Activated naive CD4-positive, alpha-beta T cell treated with anti-CD3 and anti-CD28 coated beads, Interleukin-2, amount 10 ng/mL, durations not matched to agents 7 days and 5 days (primary cell): ENCODE measurements at regions not wholly inside any gene's neighbourhood (a gene's known extent, or its start where the extent isn't known, plus 50 kb on each side); places are given as distances from the start of the nearest gene placed in this dataset.

Experiments used
- CTCF ChIA-PET: fragments of 350-600 bp; sonication (Branson Sonifier 250); formaldehyde crosslinking; loops from one replicate; lab custom pipeline; 2021; ENCODE audit warnings: antibody characterized with exemption; lab: Charles Lee
- DNase-seq: peaks from one replicate; pipeline ENCODE4 v3.0.0-alpha.2; 2020
- H3K27ac Mint-ChIP-seq: one replicate; pipeline ENCODE4 v1.8.0; 2021; ENCODE audit warnings: mild to moderate bottlenecking, moderate library complexity, mixed read lengths
- H3K27me3 Mint-ChIP-seq: one replicate; pipeline ENCODE4 v1.8.0; 2021; ENCODE audit warnings: mild to moderate bottlenecking, mixed read lengths
- H3K36me3 Mint-ChIP-seq: one replicate; pipeline ENCODE4 v1.8.0; 2021; ENCODE audit warnings: mixed read lengths
- H3K4me1 Mint-ChIP-seq: one replicate; pipeline ENCODE4 v1.8.0; 2021; ENCODE audit warnings: mixed read lengths
- H3K4me3 Mint-ChIP-seq: one replicate; pipeline ENCODE4 v1.8.0; 2021; ENCODE audit warnings: mild to moderate bottlenecking, moderate library complexity, mixed read lengths
- H3K9me3 Mint-ChIP-seq: one replicate; pipeline ENCODE4 v1.8.0; 2021; ENCODE audit warnings: mixed read lengths

DNA sequence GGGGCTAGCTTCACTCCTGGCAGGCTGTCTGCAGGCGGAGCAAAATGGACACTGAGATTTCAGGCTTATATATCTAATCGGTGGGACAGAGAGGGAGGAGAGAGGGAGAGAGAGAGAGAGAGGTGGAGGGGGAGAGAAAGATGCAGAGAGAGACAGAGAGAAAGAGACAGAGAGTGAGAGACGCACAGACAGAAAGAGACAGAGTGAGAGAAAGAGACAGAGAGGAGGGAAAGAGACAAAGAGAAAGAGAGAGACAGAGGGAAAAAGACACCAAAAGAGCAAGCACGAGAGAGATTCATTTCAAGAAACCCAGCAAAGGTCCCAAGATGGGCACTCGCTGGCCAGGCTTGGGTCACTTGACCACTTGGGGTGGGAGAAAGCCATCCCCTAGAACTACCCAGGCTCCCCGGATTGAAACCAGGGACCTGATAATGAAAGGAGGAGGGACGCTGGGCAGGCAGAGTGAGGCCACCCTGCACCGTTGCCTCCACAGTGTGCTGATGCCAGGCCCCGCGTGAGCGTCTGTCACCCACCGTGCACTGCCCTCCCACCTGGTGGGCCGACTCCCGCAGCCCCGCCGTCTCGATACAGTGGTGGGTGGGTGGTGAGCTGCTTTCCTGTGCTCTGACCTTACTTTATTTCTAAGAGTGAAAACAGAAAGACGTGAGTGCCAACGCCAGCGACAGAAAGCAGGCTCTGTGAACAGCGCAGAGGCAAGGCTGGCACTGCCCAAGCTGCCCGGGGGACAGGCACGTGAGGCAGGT, 67.9 kb upstream of the SLCO4A1 start:
- peaks cover 87% of the 10 kb centered on the region for H3K27me3 Mint-ChIP-seq
- H3K36me3 Mint-ChIP-seq: no peaks in the 10 kb centered on the region
- H3K27ac Mint-ChIP-seq: no peak overlapping the region
- CTCF ChIA-PET: no interaction called here
- H3K4me3 Mint-ChIP-seq: no peak overlapping the region
- DNase-seq: no peak
- H3K9me3 Mint-ChIP-seq: no peaks in the 10 kb centered on the region
- H3K4me1 Mint-ChIP-seq: peaks cover 3% of the 10 kb centered on the region

DNA sequence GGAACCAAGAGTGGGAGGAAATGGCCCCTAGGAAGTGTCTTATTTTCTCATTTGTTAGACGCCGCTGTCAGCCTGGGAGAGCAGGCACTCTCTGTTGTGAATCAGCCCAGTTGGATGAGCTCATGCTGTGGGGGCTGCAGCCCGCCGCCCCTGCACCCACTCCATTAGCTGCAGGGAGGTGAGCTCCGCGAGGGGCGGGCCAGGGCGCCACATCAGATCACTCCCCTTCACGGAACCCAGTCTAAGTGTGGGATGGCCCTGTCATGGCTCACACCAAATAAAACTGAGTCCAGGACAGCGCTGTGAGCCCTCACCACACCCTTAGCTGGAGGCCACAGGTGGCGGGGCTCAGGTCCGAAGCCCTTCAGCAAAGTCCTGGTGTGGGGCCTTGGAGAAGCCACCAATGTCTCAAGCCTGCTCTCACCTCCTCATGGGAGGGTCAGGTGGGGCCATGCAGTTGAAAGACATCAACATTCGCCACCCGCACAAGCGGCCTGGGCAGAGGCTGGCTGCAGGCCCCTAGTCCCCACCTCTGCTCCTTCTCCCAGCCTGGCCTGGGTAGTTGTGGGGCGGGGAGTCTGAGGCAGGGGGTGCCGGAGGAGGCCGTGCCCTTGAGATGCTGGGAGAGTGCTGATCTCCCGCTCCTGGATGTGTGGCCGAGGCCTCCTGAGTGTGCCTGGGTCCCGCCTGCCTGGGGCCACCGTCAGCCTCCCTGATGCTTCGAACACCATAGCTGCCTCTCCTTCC, 66.2 kb upstream of the SLCO4A1 start:
- Mint-ChIP-seq H3K27ac (no peak overlapping the region), H3K4me3 (no peak overlapping the region), H3K4me1 (peaks cover 2% of the 10 kb centered on the region), H3K27me3 (peaks cover 90% of the 10 kb centered on the region), H3K36me3 (no peaks in the 10 kb centered on the region), H3K9me3 (no peaks in the 10 kb centered on the region)
- DNase-seq: no peak
- CTCF ChIA-PET: no interaction called here

DNA sequence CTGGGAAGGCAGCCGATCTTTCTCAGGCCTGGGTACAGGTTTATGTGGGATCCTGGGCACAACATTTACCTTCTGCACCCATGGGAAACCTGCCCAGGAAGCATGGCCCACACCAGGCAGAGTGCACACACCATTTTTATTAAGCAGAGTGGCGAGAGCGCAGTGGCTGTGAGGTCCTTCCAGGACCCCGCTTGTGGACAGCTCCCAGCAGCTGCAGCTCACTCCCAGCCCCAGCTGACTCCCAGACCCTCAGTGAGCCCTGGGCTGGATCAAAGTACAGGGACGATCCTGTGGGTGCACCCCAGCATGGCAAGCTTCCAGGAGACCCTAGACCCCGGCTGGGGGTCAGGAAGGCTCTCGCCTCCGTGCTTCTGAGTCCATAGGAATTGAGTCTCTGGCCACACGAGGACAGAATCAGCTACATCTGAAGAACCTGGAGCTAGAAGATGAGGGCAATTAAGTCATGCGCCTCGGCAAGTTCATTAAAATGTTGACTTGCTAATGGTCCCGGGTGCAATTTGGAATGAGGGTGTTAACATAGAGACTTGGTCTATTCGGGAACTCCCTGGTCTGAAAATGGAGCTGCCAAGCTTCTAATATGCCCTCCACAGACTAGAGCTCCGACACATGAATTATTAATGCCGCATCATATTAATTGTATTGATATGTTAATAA, 65.4 kb upstream of the SLCO4A1 start:
- H3K36me3 Mint-ChIP-seq: no peaks in the 10 kb centered on the region

DNA sequence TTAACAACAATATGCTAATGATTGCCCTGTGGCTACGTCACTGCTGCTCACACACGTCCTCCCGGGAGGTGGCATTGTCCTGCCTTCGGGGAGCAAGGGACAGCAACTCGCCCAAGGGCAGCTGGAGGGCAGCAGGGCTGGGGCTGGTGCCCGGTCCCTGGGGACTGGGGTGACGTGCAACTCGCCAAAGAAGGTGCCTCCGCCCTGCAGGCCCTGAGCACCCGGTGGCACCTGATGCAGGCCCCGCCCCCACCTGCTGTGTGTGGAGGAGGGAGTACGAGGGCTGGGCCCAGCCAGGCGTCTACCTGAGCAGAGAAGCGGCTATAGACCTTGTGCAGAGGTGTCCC, 64.8 kb upstream of the SLCO4A1 start:
- CTCF ChIA-PET: interaction anchor here (1.4 kb wide), 1 partner anchor 77 kb away, joined by 3 read pairs; no protein-coding TSS in a partner anchor
- Mint-ChIP-seq H3K36me3 (no peaks in the 10 kb centered on the region), H3K4me1 (no peaks in the 10 kb centered on the region), H3K9me3 (no peaks in the 10 kb centered on the region), H3K27ac (no peak overlapping the region), H3K4me3 (no peak overlapping the region), H3K27me3 (peaks cover 98% of the 10 kb centered on the region)
- DNase-seq: no peak

More for the DNA sequence above, 65.4 kb upstream of the SLCO4A1 start:
- no peak for DNase-seq
- Mint-ChIP-seq H3K27me3 (peaks cover 98% of the 10 kb centered on the region), H3K27ac (no peak overlapping the region), H3K4me3 (no peak overlapping the region), H3K9me3 (no peaks in the 10 kb centered on the region), H3K4me1 (no peaks in the 10 kb centered on the region)
- CTCF ChIA-PET: interaction anchor here (1.4 kb wide), 1 partner anchor 77 kb away, joined by 3 read pairs; no protein-coding TSS in a partner anchor

DNA sequence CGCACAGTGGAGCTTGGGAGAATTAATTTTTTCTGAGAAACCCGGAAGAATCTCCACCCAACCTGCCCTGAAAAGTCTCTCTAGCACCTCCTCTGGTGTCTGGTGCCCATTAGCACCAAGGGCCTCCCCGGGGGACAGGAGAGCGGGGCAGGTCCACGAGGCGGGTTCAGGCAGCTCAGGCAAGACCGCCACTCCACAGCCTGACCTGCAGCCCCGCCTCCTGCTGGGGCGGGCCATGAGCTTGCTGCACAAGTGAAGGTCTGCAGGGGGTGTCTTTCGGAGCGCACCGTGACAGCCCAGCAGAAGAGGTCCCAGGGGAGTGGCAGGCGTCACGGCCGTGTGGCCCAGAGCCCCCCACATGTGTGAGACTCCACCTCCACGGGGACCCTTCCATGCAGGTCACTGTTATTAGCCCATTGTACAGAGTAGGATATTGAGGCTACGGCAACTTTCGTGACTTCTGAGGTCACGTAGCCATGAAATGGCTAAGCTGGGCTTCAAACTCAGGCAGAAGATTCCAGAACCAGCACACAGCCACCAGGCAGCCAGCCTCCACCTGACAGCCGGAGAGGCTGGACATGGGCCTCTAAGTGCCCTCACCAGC, 63.9 kb upstream of the SLCO4A1 start:
- no peak overlapping the region for H3K4me3 Mint-ChIP-seq
- H3K27ac Mint-ChIP-seq: no peak overlapping the region
- DNase-seq: no peak
- CTCF ChIA-PET: no interaction called here
- no peaks in the 10 kb centered on the region for H3K4me1 Mint-ChIP-seq
- no peaks in the 10 kb centered on the region for H3K36me3 Mint-ChIP-seq
- H3K9me3 Mint-ChIP-seq: no peaks in the 10 kb centered on the region
- H3K27me3 Mint-ChIP-seq: peaks cover 99% of the 10 kb centered on the region

DNA sequence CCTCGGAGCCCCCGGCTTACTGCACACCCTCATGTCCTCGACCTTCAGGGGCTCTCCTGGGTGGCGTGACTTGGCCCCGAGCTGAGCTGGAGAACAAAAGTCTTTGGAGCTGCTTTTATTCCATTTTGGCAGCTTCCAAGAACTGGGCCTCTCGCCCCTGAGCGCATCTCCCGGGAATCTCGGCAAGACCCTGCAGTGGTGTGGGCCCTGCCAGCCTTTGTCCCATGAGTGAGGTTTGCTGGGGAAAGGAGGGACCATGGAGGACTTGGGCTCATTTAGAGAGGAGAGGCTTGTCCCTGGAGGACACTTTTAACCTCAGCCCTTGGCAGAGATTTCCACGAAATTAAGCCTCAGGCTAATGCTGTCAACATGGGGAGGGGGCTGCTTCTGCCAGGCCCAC, 62.3 kb upstream of the SLCO4A1 start:
- Mint-ChIP-seq H3K27ac (no peak overlapping the region), H3K4me3 (no peak overlapping the region), H3K27me3 (peaks cover 98% of the 10 kb centered on the region), H3K36me3 (no peaks in the 10 kb centered on the region), H3K4me1 (no peaks in the 10 kb centered on the region), H3K9me3 (no peaks in the 10 kb centered on the region)
- no peak for DNase-seq
- CTCF ChIA-PET: no interaction called here

DNA sequence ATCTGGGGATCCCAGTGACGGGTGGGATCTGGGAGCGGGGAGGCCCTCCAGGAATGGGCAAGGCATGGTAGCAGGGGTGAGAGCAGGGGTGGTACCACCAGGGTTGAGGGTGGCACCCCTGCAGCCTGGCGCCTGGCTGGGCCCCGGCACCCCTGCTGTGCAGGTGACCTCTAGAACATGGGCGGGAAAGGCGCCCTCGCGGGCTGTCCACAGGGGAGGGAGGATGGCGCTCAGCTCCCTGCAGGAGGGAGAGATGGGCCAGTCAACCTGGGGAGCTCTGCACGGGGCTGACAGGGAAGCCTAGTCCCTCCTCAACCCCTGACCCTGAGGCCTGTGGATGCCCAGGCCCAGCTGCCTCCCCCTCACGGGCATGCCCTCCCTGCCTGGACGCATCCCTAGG, 61.6 kb upstream of the SLCO4A1 start:
- no peak overlapping the region for H3K4me3 Mint-ChIP-seq
- CTCF ChIA-PET: no interaction called here
- no peaks in the 10 kb centered on the region for H3K36me3 Mint-ChIP-seq
- DNase-seq: no peak
- H3K27me3 Mint-ChIP-seq: peaks cover 98% of the 10 kb centered on the region
- no peaks in the 10 kb centered on the region for H3K9me3 Mint-ChIP-seq
- H3K4me1 Mint-ChIP-seq: no peaks in the 10 kb centered on the region
- no peak overlapping the region for H3K27ac Mint-ChIP-seq

DNA sequence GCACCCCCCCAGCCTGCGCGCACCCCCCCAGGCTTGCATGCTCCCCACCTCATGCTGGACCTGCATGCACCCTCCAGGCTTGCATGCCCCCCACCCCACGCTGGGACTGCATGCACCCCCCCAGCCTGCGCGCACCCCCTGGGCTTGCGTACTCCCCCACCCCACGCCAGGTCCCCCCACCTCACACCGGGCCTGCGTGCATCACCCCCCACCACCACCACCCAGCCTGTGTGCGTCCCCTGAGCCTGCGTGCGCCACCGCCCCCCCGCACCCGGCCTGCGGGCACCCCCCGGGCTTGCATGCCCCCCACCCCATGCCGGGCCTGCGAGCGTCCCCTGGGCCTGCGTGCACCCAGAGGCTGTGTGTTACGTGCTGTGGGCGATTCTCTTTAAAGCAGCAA, 61.0 kb upstream of the SLCO4A1 start:
- CTCF ChIA-PET: no interaction called here
- Mint-ChIP-seq H3K9me3 (no peaks in the 10 kb centered on the region), H3K4me1 (no peaks in the 10 kb centered on the region), H3K4me3 (no peak overlapping the region), H3K27ac (no peak overlapping the region), H3K27me3 (peaks cover 95% of the 10 kb centered on the region), H3K36me3 (no peaks in the 10 kb centered on the region)
- no peak for DNase-seq

DNA sequence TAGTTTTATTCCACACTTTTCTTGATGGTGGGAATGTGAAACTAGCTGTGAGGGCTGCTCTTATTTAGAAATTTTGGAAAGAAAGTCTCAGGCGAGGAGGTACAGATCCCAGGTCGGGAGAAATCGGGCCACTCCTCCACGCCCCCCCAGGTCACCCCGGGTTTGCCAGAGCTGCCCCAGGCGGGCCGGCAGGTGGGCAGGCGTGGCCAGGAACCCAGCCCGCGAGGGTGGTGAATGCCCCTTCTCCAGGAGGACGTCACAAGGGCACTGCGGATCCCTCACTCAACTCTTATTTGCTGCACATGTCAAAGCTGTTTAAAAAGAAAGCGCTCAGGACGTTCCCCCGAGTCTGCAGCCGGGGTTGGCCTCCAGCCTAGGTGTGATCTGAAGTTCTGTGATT, 60.5 kb upstream of the SLCO4A1 start:
- no peaks in the 10 kb centered on the region for H3K4me1 Mint-ChIP-seq
- no peak overlapping the region for H3K4me3 Mint-ChIP-seq
- no peaks in the 10 kb centered on the region for H3K36me3 Mint-ChIP-seq
- no peak overlapping the region for H3K27ac Mint-ChIP-seq
- no peaks in the 10 kb centered on the region for H3K9me3 Mint-ChIP-seq
- peaks cover 91% of the 10 kb centered on the region for H3K27me3 Mint-ChIP-seq
- no peak for DNase-seq
- CTCF ChIA-PET: no interaction called here

DNA sequence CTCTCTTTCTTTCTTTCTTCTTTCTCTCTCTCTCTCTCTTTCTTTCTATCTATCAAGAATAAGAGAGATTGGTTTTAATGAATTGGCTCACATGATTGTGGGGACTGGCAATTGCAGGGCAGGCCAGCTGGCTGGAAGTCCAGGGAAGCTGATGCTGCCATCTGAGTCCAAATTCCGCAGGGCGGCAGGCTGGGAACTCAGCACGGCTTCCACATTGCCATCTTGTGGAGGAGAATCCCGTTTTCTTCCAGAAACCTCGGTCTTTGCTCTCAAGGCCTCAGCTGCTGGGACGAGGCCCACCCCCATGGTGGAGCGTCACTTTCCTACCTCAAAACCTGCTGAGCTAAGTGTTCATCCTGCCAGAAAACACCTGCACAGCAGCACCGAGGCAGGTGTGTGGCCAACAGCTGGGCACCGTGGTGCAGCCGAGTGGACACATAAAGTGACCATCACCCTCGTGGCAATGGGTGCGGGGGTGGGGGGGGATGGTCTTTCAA, 58.8 kb upstream of the SLCO4A1 start:
- DNase-seq: no peak
- H3K4me3 Mint-ChIP-seq: no peak overlapping the region
- CTCF ChIA-PET: interaction anchor here (1.0 kb wide), 1 partner anchor 33 kb away, joined by 3 read pairs; no protein-coding TSS in a partner anchor
- H3K9me3 Mint-ChIP-seq: no peaks in the 10 kb centered on the region
- no peaks in the 10 kb centered on the region for H3K36me3 Mint-ChIP-seq
- H3K4me1 Mint-ChIP-seq: no peaks in the 10 kb centered on the region
- peaks cover 91% of the 10 kb centered on the region for H3K27me3 Mint-ChIP-seq
- no peak overlapping the region for H3K27ac Mint-ChIP-seq

DNA sequence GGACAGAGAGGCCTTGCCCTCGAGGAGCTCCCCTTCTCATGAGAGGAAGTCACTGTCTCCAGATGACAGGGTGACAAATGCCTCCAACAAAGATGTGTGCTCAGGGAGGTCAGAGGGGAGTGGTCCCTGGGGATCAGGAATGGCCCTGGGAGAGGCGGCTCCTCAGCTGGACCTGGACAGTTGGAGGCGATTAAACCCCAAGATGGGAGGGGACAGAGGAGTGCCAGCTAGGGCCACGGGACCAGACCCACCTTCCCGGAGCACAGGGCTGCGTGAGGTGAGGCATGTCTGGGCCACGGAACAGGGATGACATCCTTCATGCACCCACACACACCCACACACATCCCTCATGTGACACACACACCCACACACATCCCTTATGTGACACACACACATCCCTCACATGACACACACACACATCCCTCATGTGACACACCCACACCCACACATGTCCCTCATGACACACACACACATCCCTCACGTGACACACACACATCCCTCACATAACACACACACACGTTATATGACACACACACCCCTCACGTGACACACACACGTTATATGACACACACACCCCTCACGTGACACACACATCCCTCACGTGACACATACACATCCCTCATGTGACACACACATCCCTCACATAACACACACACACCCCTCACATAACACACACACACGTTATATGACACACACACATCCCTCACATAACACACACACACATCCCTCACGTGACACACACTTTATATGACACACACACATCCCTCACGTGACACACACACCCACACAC, 57.4 kb upstream of the SLCO4A1 start:
- peaks cover 90% of the 10 kb centered on the region for H3K27me3 Mint-ChIP-seq
- no peaks in the 10 kb centered on the region for H3K9me3 Mint-ChIP-seq
- no peak overlapping the region for H3K27ac Mint-ChIP-seq
- CTCF ChIA-PET: no interaction called here
- H3K36me3 Mint-ChIP-seq: no peaks in the 10 kb centered on the region
- no peak for DNase-seq
- H3K4me3 Mint-ChIP-seq: no peak overlapping the region
- H3K4me1 Mint-ChIP-seq: no peaks in the 10 kb centered on the region

DNA sequence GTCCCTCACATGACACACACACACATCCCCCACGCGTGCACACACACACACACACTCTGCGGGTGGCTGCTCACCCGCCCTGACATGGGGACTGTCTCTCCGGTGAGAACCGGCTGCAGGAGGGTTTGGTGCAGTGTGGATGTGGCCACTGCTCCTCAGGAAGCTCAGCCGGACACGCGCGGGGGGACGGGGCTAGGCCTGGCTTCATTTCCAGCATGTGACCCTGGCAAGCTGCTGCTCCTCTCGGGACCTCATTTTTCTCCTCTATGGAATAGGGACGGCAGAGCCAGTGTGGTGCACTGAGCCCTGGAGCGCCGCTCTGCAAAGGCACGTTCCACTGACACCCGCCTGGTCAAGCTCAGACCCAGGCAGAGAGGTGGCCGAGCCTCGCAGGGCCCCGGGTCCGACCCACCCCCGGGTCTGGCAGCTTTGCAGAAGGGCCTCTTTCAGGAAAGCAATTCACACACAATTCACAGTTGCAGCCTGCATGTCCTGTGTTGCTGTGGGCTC, 56.8 kb upstream of the SLCO4A1 start:
- H3K9me3 Mint-ChIP-seq: no peaks in the 10 kb centered on the region
- CTCF ChIA-PET: no interaction called here

DNA sequence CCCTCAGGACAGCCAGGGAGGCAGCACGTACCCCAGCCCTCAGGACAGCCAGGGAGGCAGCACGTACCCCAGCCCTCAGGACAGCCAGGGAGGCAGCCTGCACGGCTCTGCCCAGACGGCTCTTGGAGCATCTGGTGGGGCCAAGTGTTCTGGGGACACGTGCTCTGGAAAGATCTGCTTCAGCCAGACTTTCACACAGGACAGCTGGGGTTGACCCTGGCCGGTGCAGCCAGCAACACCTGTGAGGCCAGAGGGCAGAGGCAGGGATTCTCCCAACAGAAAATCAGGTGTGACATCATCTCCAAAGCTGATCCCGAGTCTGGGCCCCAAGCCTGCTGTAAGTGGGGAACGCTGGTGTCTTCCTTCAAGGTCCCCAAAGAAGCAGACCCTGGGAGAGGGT, 55.5 kb upstream of the SLCO4A1 start:
- Mint-ChIP-seq H3K27me3 (peaks cover 86% of the 10 kb centered on the region), H3K36me3 (no peaks in the 10 kb centered on the region), H3K4me1 (no peaks in the 10 kb centered on the region), H3K4me3 (no peak overlapping the region), H3K9me3 (no peaks in the 10 kb centered on the region), H3K27ac (no peak overlapping the region)
- DNase-seq: no peak
- CTCF ChIA-PET: no interaction called here

More for the DNA sequence above, 56.8 kb upstream of the SLCO4A1 start:
- Mint-ChIP-seq H3K4me3 (no peak overlapping the region), H3K4me1 (no peaks in the 10 kb centered on the region), H3K27ac (no peak overlapping the region), H3K27me3 (peaks cover 90% of the 10 kb centered on the region), H3K36me3 (no peaks in the 10 kb centered on the region)
- DNase-seq: no peak
